ENCODE measurements at regions not wholly inside any gene's neighbourhood (a gene's known extent, or its start where the extent isn't known, plus 50 kb on each side); places are given as distances from the start of the nearest gene placed in this dataset.

DNA sequence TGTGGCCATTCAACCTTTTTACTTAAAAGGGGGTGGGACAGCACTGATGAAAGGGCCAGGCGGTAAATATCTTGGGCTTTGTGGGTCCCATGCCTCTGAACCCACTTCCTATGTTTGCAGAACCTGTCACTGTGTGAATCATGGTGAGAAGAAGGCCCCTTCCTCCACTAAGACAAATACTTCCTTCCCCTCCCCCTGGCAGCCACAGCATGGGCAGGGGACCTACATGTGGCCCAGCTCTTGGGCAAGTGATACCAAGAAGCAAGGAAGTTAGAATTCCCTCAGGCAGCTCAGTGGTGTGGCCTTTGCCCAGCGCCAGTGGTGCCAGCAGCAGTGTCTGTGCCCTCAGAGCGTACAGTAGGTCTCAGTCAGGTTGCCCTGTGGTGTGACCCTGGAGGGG is 168.6 kb downstream of the TRIM33 start:
- DNase-seq (ENCODE audit: low read depth), result peak; percentile 12

DNA sequence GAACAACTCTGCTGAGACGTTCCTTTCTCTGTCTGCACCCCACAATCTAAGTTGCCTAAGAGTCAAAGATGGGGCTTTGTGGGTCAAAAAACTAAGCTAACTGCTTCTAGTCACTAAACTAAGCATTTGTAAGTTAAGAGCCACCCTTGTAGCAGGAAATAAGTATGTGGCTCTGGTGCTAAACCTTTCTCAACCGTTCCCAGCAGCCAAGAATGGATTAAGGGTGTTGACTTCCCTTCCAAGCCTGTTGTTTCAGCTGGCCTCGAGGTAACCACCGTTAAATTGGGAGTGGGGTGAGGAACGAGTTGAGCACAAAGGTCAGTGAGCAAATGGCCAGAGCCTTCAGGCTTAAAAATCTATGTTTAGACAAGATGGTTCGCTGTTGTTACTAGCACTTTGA is 169.1 kb downstream of the TRIM33 start:
- no peak for DNase-seq (ENCODE audit: low read depth)

DNA sequence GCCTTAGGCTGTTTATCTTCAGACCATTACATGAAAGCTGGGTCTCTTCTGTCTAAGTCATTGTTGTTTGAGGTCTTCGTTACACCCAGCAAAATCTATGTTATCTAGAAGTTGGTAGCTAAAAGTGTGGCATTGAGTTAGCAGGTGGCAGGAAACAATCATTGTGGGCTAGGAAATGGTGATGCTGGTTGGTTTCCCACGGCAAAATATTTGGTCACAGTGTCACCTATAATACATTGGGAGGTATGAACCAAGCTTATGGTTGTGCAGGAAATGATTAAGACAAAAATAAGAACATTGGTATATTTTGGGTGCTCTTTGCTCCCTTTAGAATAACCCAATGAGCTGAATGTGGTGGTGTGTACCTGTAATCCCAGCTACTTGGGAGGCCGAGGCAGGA is 169.7 kb downstream of the TRIM33 start:
- no peak for DNase-seq (ENCODE audit: low read depth)

DNA sequence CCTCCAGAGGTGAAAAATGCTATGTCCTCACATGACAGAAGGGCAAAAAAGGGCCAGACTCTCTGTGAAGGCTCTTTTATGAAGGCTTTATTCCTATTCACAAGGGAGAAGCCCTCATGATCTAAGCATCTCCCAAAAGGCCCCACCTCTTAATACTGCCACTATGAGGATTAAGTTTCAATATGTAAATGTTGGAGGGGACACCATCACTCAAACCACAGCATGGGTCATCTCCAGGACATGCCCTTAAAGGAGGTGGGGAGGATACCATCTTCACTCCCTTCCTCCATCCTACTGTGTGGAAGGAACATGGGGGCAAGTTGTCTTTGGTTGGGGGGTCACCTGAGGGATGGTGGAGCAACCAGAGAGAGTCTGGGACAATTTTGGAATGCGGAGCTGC is 170.1 kb downstream of the TRIM33 start:
- DNase-seq (ENCODE audit: low read depth), result no peak

DNA sequence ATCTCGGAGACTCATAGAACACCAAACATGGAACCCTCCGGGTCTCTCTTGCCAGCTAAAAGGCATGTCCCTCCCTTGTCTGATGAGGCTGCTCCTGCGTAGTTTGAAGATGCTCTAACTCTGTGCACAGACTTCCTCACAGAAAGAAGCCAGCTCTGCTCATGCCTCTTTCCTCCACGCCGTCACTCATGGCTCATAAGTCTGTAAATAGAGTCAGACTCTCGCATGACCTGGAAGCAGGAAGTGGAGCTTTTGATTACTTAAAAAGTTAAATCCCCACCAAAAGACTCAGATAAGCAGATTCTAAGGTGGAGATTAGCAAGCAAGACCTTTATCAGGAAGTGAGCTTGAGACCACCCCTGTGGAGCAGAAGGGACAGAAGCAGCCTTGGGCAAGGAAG is 171.6 kb downstream of the TRIM33 start:
- DNase-seq (ENCODE audit: low read depth), result no peak

DNA sequence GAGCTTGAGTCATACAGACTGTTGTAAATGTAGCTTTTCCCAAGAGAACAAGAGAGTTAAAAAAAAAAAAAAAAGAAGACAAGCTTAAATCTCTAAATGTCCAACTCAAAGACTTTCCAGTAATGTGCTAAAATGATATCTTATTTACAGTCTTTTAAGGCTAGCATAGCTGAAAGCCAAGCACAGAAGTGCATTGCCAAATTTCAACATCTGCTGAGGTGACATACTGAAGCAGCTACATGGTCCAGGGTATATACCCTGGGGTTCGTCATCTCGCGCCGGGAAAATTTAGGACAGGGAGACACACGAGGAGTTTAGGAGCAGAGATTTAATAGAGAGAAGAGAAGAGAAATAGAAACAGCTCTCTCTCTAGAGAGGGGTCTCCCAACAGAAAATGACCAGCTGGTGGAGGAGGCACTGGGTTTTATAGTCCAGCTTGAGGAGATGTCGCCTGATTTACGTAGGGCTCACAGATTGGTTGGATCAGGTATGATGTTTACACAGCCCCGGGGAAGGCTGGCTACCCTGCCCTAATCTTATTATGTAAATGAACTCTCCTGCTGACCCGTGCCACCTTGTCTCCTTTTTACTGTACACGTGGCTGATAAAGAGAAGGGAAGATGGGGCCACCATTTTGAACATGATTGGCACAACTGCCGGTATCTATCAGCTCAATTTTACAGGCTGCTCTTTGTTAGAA is 172.7 kb downstream of the TRIM33 start:
- DNase-seq (ENCODE audit: low read depth), result no peak

DNA sequence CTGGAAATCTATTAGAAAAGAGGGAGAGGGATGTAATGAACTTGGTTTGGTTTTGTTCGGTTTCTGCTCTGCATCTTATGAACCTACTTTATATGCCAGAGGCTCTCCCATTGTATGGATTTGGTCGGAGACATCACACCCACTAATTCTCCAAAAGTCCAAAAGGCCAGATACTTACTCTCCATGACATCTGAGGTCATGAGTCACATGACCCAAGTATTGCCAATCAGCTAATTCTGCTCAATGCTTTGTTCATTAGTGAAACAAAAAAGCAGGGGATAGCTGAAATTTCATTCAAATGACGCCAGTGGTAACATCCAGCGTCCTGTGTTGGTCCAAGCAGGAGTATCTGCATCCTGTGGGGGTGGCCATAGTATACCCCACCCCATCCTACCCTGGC is 173.6 kb downstream of the TRIM33 start:
- no peak for DNase-seq (ENCODE audit: low read depth)

DNA sequence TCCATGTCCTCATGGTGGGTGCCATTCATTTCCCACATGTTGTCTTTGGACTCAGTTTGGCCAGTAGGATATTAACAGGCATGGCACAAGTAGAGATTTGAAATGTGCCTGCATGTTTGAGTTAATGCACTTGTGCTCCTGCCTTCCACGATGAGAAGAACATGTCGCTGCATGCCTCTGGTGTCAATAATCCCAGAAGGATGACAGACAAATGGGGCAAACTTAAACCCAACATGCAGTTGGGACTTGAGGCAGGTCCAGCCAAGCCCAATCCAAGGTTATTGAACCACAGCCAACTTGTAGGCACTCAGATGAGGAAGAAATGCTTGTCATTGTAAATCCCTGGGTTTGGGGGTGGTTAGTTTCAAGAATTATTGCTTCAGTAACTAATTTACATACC is 174.6 kb downstream of the TRIM33 start:
- DNase-seq (ENCODE audit: low read depth), result no peak

DNA sequence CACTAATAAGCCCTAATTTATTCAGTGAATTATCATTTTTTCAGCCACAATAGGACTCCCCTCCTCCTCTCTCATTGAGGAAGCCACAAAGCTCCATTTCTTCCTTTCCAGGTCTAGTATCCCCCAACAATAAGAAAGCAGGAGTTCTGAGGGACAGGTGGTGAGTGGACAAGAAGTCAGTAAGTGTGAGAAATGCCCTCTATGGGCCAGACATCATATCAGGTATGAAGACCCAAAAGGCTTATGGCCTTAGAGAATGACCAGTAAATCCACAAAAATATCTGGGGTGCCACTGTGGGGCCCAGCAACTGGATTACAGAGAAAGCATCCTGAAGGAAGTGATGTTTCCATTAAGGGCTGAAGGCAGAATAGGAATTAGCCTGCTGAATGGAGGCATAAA is 175.7 kb downstream of the TRIM33 start:
- DNase-seq (ENCODE audit: low read depth), result no peak

DNA sequence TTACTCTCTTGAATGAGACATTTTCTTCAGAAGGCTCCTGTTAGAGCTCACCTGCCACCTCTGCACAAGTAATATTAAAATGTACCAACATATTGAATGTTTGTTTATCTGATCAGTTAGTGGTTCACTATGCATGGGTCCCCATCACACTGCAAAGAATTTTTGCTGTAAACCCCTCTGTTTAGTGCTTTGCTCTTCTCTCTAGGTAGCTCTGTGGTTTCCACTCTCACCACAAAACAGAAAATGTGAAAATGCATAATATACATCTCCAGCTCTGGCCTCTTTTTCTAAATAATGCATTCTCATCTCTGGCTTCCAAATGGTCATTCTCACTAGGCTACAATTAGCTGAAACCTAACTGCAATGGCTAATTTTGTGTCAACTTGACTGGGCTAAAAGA is 176.7 kb downstream of the TRIM33 start:
- DNase-seq (ENCODE audit: low read depth), result no peak

DNA sequence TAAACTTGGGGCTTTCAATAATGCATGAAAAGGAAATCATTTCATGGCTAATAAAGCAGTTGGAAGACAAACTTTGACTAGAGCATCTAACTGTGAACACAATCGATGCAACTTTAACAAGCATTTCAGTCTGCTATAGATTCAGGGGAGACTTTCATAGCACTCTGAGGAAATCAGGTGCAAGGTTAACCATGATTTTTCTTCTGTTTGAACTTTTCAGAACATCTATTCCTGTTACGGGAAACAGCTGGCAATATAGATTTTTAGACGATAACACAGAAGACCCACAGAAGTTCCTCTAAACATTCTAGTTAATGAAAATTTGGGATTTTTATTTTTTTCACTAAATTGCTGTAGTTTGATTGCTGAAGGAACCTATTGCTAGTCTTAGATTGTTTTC is 177.3 kb downstream of the TRIM33 start:
- DNase-seq (ENCODE audit: low read depth), result no peak

DNA sequence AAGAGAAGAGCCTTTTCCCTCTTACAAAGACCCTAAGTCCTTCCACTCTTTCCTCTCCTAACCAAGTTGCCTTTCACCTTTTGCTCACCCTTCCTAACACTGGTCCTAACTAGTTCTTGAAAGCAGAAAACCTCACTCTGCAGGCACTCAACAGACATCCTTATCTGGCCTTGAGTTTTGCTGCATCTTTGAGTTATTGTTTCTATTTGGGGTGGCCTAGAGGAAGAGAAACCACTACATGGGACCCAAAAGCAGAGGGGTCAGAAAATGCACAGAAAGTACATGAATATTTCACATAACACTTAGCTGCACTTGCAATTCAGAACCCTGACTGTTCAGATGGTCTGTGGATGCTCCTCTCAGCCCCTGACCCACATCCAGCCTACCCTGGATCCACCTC is 178.3 kb upstream of the SYT6 start:
- DNase-seq (ENCODE audit: low read depth), result no peak

DNA sequence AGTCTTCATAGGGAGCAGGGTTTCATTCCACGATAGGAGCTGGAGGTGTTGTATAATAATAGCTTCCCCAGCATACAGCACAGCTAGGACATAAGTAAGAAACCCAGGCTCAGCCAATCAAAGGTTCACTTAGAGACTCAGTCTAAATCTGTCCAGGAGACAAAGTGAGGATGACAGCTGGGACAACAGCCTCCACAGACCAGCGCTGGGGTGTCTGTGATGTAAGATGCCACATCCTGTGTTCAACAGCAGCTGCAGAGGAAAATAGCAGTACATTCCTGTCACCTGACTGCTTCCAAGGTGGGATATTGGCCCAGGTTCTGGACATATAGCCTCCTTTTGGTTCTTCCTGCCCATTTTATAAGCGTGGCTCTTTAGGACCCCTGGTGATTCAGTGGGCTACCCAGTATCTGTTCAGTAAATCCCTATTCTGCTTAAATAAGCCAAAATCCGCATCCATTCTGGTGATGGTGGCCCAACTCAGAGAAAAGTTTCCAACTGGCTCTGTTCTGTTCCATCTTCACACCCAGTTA is 176.8 kb upstream of the SYT6 start:
- DNase-seq (ENCODE audit: low read depth), result no peak

DNA sequence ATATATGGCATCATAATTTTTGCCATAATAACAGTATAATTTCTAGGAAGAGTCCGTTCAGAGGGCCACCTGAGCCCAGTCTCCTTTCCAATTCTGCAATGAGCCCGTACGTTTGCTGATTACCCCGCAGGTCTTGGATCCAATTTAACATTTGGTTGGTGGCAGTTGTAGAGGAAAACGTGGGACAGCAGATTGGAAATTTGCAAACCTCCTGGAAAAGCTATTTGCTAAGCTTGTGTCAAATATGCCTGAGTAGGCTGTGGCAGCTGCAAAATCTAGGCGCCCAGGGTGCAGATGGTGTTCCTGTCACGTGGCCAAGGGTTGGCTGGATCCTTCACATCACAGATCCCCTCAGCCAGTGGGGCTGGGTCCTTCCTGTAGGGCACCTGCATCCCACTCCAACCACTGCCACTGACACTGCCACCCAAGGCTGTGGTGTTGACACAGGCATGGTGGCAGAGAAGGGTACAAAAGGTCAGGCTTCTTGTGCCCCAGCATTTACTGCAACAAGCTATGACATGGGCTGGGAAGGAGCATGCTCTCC is 174.8 kb upstream of the SYT6 start:
- DNase-seq (ENCODE audit: low read depth), result no peak

DNA sequence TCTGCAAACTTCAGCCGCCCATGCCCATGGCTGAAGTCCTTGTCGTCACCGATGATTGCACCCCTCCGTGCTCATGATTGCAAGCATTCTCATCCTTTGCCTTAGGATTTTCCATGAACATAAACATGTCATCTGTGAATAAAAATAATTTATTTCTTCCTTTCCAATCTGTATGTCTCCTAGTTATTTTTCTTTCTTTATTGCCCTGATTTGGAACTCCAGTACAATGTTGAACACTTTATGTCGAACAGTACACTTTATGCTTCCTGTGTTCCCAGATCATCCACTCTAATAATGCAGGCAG is 170.9 kb upstream of the SYT6 start:
- no peak for DNase-seq (ENCODE audit: low read depth)

DNA sequence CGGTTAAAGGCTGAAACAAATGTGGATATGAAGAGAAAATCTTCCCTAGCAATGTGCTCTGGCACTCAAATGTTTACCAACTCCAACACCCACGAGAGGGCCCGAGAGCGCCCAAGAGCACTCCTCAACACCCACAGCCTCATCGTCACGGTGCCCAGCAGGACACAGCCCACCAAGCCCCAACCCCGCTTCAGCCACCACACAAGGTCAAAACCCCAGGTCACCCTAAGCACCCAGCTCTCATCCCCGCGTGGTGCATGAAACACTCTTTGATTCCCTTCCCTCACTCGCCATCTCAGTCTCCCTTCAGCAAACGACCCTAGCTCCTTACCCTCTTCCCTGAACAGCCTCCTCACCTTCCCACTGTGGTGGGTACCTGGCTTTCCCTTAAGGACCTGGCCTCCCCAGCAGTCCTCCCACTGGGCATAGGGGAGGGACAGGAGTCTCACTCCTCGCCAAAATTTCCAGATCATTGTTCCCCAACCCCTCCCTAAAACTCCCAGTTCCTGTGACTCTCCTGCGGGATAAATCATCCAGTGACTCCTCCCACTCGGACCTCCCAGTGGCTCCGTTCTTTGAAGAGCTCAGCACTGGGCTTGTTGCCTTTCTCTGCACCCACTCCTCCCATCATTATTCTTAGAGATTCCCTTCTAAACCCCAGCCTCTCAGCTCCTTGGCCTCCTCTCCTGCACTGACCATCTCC is 170.4 kb upstream of the SYT6 start:
- no peak for DNase-seq (ENCODE audit: low read depth)

DNA sequence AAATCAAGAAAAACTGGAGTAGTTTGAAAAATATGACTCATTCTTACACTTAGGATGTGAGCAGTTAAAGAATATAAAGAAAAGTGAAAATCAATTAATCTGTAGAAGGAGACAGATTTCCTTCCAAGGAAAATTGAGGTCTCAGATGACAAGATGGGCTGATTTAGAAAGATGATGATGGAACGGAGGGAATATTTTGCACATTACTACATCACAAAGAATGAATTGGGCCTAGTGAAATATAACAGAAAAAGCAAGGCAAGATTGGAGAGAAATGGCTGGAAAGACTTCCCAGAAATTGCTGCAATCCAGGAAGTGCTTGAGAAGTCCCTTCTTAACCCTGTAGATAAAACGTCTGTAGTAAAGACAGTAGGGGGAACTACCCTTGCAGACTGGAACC is 169.1 kb upstream of the SYT6 start:
- DNase-seq (ENCODE audit: low read depth), result no peak

DNA sequence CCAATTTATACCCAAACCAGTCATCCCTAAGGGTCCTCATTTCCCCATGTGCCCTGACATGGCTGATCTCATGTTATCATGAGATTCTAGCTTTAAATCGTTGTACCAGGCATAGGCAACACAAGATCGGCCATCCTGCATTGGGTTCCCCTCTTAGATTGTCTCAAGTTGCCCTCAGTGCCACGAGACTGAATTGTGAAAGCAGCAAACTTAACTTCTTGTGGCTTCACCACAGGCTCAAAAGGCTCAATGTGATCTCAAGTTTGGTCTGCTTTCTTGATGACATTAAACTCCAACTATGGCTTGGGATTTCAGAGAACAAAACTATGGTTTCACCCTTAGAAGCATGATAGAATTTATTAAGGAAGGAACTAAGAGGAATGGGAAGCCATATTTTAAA is 168.5 kb upstream of the SYT6 start:
- no peak for DNase-seq (ENCODE audit: low read depth)

DNA sequence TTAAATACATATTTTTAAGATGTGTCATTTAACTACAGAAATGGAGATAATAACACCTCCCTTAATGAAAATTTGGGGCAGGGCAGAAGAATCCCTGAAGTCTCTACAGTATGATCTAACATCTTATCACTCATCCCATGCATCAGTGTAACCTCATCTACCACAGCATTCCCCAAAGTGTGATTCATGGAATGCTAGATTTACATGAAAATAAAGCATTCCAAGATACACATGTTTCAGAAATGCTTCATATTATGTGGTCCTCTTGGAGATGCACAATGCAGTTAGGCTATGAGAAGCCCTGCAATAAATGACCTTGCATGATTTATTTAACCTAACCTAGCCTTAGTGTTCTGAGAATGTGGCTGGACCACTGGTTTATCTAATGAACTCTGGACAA is 166.9 kb upstream of the SYT6 start:
- DNase-seq (ENCODE audit: low read depth), result no peak

DNA sequence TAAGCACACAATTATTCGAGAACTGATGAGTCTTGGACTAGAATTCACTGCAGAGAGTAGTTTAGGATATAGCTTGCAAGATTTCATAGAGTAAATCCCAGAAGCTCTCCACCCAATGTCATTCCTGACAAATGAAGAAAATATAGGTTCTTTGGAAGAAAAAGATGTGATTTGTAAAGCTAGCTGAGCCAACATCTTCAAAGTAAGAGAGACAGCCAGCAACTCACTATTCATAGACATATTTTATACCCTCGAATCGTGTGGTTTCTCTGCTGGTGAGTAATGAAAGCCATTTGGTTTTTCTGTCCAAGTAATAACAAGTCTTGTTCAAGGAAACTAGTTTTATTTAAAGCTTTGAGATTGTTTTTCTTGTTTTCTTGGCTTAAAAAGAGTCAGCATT is 165.7 kb upstream of the SYT6 start:
- DNase-seq (ENCODE audit: low read depth), result no peak

DNA sequence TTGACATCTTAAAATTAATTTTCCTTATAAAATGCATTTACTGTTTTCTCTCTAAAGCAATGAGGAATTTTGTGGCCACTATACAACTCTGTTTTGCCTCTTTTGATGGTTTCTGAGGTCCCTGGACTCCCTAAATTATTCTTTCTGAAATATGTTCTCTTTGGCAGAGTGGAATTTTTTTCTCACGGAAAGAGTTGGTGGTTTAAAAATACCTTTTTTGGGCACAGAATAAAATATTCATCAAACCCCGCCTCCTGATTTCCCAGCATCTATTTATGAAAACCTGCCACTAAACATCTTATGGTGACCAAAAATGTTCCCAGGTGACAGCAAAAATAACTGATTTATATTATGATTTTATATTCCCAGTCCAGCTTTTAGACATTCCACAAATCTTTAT is 165.3 kb upstream of the SYT6 start:
- DNase-seq (ENCODE audit: low read depth), result no peak

DNA sequence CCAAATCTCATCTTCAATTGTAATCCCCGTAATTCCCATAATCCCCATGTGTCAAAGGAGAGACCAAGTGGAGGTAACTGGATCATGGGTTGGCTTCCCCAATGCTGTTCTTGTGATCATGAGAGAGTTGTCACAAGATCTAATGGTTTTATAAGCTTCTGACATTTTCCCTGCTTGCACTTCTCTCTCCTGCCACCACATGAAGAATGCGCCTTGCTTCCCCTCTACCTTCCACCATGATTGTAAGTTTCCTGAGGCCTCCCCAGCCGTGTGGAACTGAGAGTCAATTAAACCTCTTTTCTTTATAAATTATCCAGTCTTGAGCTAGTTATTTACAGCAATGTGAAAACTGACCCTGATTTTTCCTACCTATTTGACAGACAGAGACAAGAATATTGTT is 162.5 kb upstream of the SYT6 start:
- no peak for DNase-seq (ENCODE audit: low read depth)

DNA sequence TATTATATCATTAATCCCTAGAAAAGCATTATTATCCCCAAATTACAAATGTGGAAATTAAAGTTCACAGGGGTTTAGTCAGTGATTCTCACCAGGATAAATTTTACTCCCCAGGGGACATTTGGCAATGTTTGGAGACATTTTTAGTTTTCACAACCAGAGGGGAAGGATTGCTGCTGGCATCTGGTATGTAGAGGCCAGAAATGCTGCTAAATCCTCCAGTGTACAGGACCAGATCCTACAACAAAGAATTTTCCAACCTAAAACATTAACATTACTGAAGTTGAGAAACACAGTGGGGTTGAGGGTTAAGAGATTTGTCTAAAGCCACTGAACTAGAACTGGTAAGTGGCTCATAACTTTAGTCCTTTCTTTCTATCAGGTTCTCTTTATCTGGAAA is 162.0 kb upstream of the SYT6 start:
- DNase-seq (ENCODE audit: low read depth), result no peak

DNA sequence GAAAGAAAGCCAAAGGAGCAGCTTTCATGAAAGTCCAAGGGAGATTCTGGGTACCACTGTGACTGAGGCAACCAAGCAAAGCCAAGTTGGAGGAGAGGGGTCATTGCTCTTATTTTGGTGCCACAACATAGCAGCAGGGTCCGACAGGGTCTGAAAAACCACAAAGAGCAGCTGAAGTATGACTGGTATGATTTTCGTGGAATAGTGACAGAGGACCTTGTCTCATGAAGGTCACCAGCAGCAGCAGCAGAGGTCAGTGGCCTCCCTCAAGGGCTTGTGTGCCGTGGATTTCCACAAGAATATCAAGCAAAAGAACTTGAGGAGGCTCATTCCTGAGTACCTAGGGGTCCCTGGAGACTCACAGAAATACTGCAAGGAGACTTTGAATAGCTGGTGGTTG is 160.9 kb upstream of the SYT6 start:
- no peak for DNase-seq (ENCODE audit: low read depth)
